Mesothelial cell of epicardium (in vitro differentiated cells): ENCODE measurements at regions not wholly inside any gene's neighbourhood (a gene's known extent, or its start where the extent isn't known, plus 50 kb on each side); places are given as distances from the start of the nearest gene placed in this dataset.
A peak's percentile ranks its signal among the peaks of the same experiment; 100 is the strongest.

Source experiments
- DNase-seq, 2 experiments: peaks; one replicate each; pipeline ENCODE4 v3.0.0; 2021; ENCODE audit warnings: low spot score in 2 of 2; ENCODE audit not compliant: unreplicated experiment in 2 of 2
- H3K27ac Mint-ChIP-seq: 2 replicates; pipeline ENCODE4 v1.8.0; 2021; ENCODE audit warnings: mixed read lengths
- H3K27me3 Mint-ChIP-seq: 2 replicates; pipeline ENCODE4 v1.8.0; 2021; ENCODE audit warnings: low read depth, mixed read lengths
- H3K36me3 Mint-ChIP-seq: 2 replicates; pipeline ENCODE4 v1.8.0; 2021; ENCODE audit warnings: mixed read lengths
- H3K4me1 Mint-ChIP-seq: 2 replicates; pipeline ENCODE4 v1.8.0; 2021; ENCODE audit warnings: mixed read lengths
- H3K4me3 Mint-ChIP-seq: 2 replicates; pipeline ENCODE4 v1.8.0; 2021; ENCODE audit warnings: mild to moderate bottlenecking, moderate library complexity, mixed read lengths
- H3K9me3 Mint-ChIP-seq: 2 replicates; pipeline ENCODE4 v1.8.0; 2021; ENCODE audit warnings: mixed read lengths
- TF ChIP-seq, protein P1 (sequence below): fragments of 200-600 bp; sonication (generic); IDR thresholded peaks from one replicate; pipeline ENCODE4 v1.5.0; 2021; ENCODE audit warnings: antibody characterized with exemption; ENCODE audit not compliant: unreplicated experiment

DNA sequence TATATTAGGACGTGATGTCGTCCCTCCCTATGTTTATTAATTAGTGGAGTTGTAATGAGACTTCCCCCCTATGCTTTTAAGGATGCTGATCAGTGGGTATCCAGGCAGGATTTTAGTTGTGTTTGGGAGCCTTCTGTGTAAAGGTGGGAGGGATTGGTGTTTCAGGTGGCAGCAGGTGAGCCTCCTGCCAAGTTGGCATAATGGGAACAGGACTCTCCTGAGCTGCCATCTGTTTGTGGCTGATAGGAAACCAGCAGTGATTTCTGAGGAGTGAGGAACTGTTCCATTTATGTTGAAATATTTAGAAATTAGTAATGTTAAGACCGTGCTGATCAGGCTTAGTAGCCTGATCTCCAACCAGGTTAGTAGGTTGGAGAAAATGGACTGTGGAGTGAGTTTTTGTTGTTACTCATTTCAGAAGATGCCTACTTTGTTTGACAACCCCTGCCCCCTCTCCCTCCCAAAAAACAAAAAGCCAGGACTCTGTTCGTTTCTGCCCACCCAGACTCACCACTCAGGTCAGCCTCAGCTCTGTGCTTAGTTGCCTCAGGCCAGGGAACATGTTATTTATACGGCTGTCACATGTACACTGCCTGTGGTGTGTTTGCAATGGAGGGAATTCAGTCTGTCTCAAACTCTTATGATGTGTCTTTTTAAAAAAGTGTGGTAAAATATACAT, 55.4 kb upstream of the TULP4 start:
- TF ChIP-seq, protein P1, sequence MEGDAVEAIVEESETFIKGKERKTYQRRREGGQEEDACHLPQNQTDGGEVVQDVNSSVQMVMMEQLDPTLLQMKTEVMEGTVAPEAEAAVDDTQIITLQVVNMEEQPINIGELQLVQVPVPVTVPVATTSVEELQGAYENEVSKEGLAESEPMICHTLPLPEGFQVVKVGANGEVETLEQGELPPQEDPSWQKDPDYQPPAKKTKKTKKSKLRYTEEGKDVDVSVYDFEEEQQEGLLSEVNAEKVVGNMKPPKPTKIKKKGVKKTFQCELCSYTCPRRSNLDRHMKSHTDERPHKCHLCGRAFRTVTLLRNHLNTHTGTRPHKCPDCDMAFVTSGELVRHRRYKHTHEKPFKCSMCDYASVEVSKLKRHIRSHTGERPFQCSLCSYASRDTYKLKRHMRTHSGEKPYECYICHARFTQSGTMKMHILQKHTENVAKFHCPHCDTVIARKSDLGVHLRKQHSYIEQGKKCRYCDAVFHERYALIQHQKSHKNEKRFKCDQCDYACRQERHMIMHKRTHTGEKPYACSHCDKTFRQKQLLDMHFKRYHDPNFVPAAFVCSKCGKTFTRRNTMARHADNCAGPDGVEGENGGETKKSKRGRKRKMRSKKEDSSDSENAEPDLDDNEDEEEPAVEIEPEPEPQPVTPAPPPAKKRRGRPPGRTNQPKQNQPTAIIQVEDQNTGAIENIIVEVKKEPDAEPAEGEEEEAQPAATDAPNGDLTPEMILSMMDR = no peak
- peaks cover 19% of the 10 kb centered on the region for H3K36me3 Mint-ChIP-seq
- no peak overlapping the region for H3K4me3 Mint-ChIP-seq
- DNase-seq = no peak
- peaks cover 8% of the 10 kb centered on the region for H3K4me1 Mint-ChIP-seq
- no peaks in the 10 kb centered on the region for H3K9me3 Mint-ChIP-seq
- peak overlapping the region; percentile 18 for H3K27ac Mint-ChIP-seq
- no peaks in the 10 kb centered on the region for H3K27me3 Mint-ChIP-seq

DNA sequence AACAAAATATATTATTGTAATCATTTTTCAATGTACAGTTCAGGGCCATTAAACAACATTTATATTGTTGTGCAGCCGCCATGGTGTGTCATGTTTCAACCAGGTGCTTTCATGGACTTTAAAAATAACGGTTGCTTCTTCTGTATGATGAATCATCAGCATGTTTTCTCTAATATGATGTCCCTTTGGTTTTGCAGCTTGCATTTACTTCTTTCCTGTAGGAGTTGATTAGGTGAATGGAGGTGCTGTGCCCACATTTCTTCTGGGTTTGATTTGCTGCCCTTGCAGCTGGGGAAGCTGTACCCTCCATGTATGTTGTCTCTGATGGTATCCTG, 54.9 kb upstream of the TULP4 start:
- Mint-ChIP-seq H3K4me3 (no peak overlapping the region), H3K36me3 (peaks cover 19% of the 10 kb centered on the region), H3K27me3 (no peaks in the 10 kb centered on the region), H3K4me1 (peaks cover 8% of the 10 kb centered on the region), H3K27ac (no peak overlapping the region), H3K9me3 (no peaks in the 10 kb centered on the region)
- TF ChIP-seq, protein P1 = no peak
- no peak for DNase-seq

GRCh38 chr6:158257781-158258180, 54.5 kb upstream of the TULP4 start:
- Mint-ChIP-seq H3K9me3 (no peaks in the 10 kb centered on the region), H3K27ac (no peak overlapping the region), H3K36me3 (peaks cover 19% of the 10 kb centered on the region), H3K27me3 (no peaks in the 10 kb centered on the region), H3K4me3 (no peak overlapping the region), H3K4me1 (peaks cover 8% of the 10 kb centered on the region)
- DNase-seq = no peak
- TF ChIP-seq, protein P1 = no peak

DNA sequence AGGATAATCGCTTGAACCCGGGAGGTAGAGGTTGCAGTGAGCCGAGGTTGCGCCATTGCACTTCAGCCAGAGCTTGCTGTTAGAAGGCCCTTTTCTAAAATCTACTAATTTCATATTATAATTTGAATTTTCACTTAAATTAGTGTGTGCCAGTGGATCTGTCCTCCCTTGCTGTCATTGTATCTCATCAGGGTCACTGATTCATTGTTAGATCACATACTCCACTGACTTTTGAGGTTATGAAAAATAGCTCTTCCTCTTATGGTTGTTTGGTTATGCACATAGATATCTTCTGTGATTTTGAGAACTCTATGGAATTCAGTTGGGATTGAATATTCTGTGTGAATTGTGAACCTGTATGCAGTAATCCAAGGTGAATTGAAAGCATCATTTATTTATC, 53.1 kb upstream of the TULP4 start:
- Mint-ChIP-seq H3K9me3 (no peaks in the 10 kb centered on the region), H3K4me1 (peaks cover 8% of the 10 kb centered on the region), H3K36me3 (peaks cover 24% of the 10 kb centered on the region), H3K27ac (no peak overlapping the region), H3K4me3 (no peak overlapping the region), H3K27me3 (no peaks in the 10 kb centered on the region)
- TF ChIP-seq, protein P1 = no peak
- DNase-seq = no peak

DNA sequence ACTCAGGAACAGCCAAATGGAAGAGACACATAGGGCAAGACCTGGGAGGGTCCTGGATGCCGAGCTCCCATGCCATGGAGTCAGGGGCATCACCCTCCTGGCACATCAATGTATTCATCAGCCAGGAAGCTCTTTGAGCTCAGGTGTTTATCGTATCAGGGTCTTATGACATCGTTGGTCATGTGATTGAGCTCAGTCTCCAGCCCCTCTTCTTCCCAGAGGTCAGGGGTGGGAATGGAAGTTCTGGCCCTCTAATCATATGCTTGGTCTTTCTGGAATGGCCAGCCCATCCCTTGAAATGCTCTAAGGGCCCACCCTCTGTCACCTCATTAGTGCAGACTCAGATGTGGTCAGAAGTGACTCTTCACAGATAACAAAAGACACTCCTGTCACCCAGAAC, 52.4 kb upstream of the TULP4 start:
- no peaks in the 10 kb centered on the region for H3K9me3 Mint-ChIP-seq

More for the DNA sequence above, 52.4 kb upstream of the TULP4 start:
- H3K27ac Mint-ChIP-seq = no peak overlapping the region
- H3K4me1 Mint-ChIP-seq = peaks cover 8% of the 10 kb centered on the region
- H3K36me3 Mint-ChIP-seq = peaks cover 26% of the 10 kb centered on the region
- DNase-seq = no peak
- no peak overlapping the region for H3K4me3 Mint-ChIP-seq
- H3K27me3 Mint-ChIP-seq = no peaks in the 10 kb centered on the region
- TF ChIP-seq, protein P1 = no peak
